Calu3 (cell line): ENCODE measurements at regions not wholly inside any gene's neighbourhood (a gene's known extent, or its start where the extent isn't known, plus 50 kb on each side); places are given as distances from the start of the nearest gene placed in this dataset.

Source experiments
- BruUV-seq: library from RNA; stranded (reverse); fragments of 400-500 nt; replicated peaks from 2 replicates; lab custom pipeline; 2021; lab: Mats Ljungman, UMichigan
- CTCF ChIA-PET: fragments of 300-600 bp; sonication (Branson Sonifier 250); formaldehyde crosslinking; loops from one replicate; lab custom pipeline; 2022; ENCODE audit warnings: antibody characterized with exemption; lab: Charles Lee
- DNase-seq: peaks from one replicate; pipeline ENCODE4 v3.0.0; 2022
- H3K27ac Mint-ChIP-seq: one replicate; pipeline ENCODE4 v1.8.0; 2022; ENCODE audit warnings: mixed read lengths; ENCODE audit not compliant: unreplicated experiment
- H3K27me3 Mint-ChIP-seq: one replicate; pipeline ENCODE4 v1.8.0; 2022; ENCODE audit warnings: mixed read lengths; ENCODE audit not compliant: unreplicated experiment
- H3K36me3 Mint-ChIP-seq: one replicate; pipeline ENCODE4 v1.8.0; 2022; ENCODE audit warnings: mild to moderate bottlenecking, moderate library complexity, mixed read lengths; ENCODE audit not compliant: insufficient read depth, unreplicated experiment
- H3K4me1 Mint-ChIP-seq: one replicate; pipeline ENCODE4 v1.8.0; 2022; ENCODE audit warnings: mild to moderate bottlenecking, low read depth, mixed read lengths; ENCODE audit not compliant: unreplicated experiment
- H3K4me3 Mint-ChIP-seq: one replicate; pipeline ENCODE4 v1.8.0; 2022; ENCODE audit warnings: mild to moderate bottlenecking, low read depth, moderate library complexity, mixed read lengths; ENCODE audit not compliant: unreplicated experiment
- H3K9me3 Mint-ChIP-seq: one replicate; pipeline ENCODE4 v1.8.0; 2022; ENCODE audit warnings: low read depth, mixed read lengths; ENCODE audit not compliant: unreplicated experiment
- CTCF ChIP-seq: fragments of 200-600 bp; IDR thresholded peaks from one replicate; pipeline ENCODE4 v1.8.0; 2022; ENCODE audit warnings: antibody characterized with exemption; ENCODE audit not compliant: unreplicated experiment
- intact Hi-C: fragments of 100-400 bp; cut with micrococcal nuclease; formaldehyde crosslinking; loops from one replicate; pipeline ENCODE4 v1.10.0; 2022; ENCODE audit not compliant: unreplicated experiment

- H3K9me3 Mint-ChIP-seq, result no peaks in the 10 kb centered on the region
- no TSS peak for BruUV-seq
- intact Hi-C loops, result no loop called here
- no peaks in the 10 kb centered on the region for H3K4me1 Mint-ChIP-seq
- no peaks in the 10 kb centered on the region for H3K27me3 Mint-ChIP-seq
- H3K4me3 Mint-ChIP-seq, result no peak overlapping the region
- CTCF ChIA-PET, result no interaction called here
- H3K27ac Mint-ChIP-seq, result no peak overlapping the region
- no peak for DNase-seq
- TF ChIP-seq CTCF, result no peak
- H3K36me3 Mint-ChIP-seq, result no peaks in the 10 kb centered on the region
These were observed 217.2 kb upstream of the CADM1 start for GRCh38 chr11:115721296-115721995.

GRCh38 chr11:115720602-115721245, 216.5 kb upstream of the CADM1 start:
- Mint-ChIP-seq H3K4me1 (no peaks in the 10 kb centered on the region), H3K36me3 (no peaks in the 10 kb centered on the region), H3K9me3 (no peaks in the 10 kb centered on the region), H3K27ac (no peak overlapping the region), H3K4me3 (no peak overlapping the region), H3K27me3 (no peaks in the 10 kb centered on the region)
- no TSS peak for BruUV-seq
- CTCF ChIA-PET, result no interaction called here
- intact Hi-C loops, result no loop called here
- DNase-seq, result no peak
- no peak for TF ChIP-seq CTCF

GRCh38 chr11:115718945-115719344, 214.7 kb upstream of the CADM1 start:
- intact Hi-C loops, result no loop called here
- peaks cover 3% of the 10 kb centered on the region for H3K9me3 Mint-ChIP-seq
- CTCF ChIA-PET, result interaction anchor here (0.6 kb wide), 1 partner anchor 540 kb away, joined by 4 read pairs; no protein-coding TSS in a partner anchor
- no peaks in the 10 kb centered on the region for H3K27me3 Mint-ChIP-seq
- DNase-seq, result no peak
- H3K27ac Mint-ChIP-seq, result no peak overlapping the region
- H3K4me1 Mint-ChIP-seq, result no peaks in the 10 kb centered on the region
- TF ChIP-seq CTCF, result no peak
- no TSS peak for BruUV-seq
- H3K36me3 Mint-ChIP-seq, result no peaks in the 10 kb centered on the region
- no peak overlapping the region for H3K4me3 Mint-ChIP-seq

GRCh38 chr11:115718106-115718505, 213.9 kb upstream of the CADM1 start:
- no TSS peak for BruUV-seq

More at GRCh38 chr11:115718106-115718505, 213.9 kb upstream of the CADM1 start:
- H3K27me3 Mint-ChIP-seq, result no peaks in the 10 kb centered on the region
- H3K4me1 Mint-ChIP-seq, result no peaks in the 10 kb centered on the region
- peaks cover 3% of the 10 kb centered on the region for H3K9me3 Mint-ChIP-seq
- no peak overlapping the region for H3K4me3 Mint-ChIP-seq
- H3K27ac Mint-ChIP-seq, result no peak overlapping the region
- CTCF ChIA-PET, result interaction anchor here (0.6 kb wide), 1 partner anchor 540 kb away, joined by 4 read pairs; no protein-coding TSS in a partner anchor
- intact Hi-C loops, result no loop called here
- no peak for DNase-seq
- no peaks in the 10 kb centered on the region for H3K36me3 Mint-ChIP-seq
- no peak for TF ChIP-seq CTCF
